H9 (cell line): ENCODE measurements at regions not wholly inside any gene's neighbourhood (a gene's known extent, or its start where the extent isn't known, plus 50 kb on each side); places are given as distances from the start of the nearest gene placed in this dataset.

Experiments
- DNase-seq: peaks from one replicate; pipeline ENCODE4 v3.0.0-alpha.2; 2017
- H2AFZ ChIP-seq: one replicate; pipeline ENCODE4 v1.6.1; 2013; ENCODE audit warnings: mild to moderate bottlenecking, low read length, control low read depth, moderate library complexity
- H2AK5ac ChIP-seq: 2 replicates; pipeline ENCODE4 v1.6.1; 2013; ENCODE audit warnings: low read length, control low read depth, mixed read lengths; ENCODE audit not compliant: insufficient read length
- H2BK120ac ChIP-seq: one replicate; pipeline ENCODE4 v1.6.1; 2013; ENCODE audit warnings: low read depth, mild to moderate bottlenecking, low read length, control low read depth, inconsistent platforms; ENCODE audit not compliant: poor library complexity, severe bottlenecking
- H2BK12ac ChIP-seq: 2 replicates; pipeline ENCODE4 v1.6.1; 2013; ENCODE audit warnings: low read length, control low read depth, mixed read lengths, low read depth; ENCODE audit not compliant: insufficient read length
- H2BK15ac ChIP-seq: 2 replicates; pipeline ENCODE4 v1.6.1; 2013; ENCODE audit warnings: low read depth, low read length, control low read depth
- H2BK20ac ChIP-seq: one replicate; pipeline ENCODE4 v1.6.1; 2013; ENCODE audit warnings: low read depth, mild to moderate bottlenecking, low read length, control low read depth, inconsistent platforms; ENCODE audit not compliant: poor library complexity, severe bottlenecking
- H2BK5ac ChIP-seq: 2 replicates; pipeline ENCODE4 v1.6.1; 2013; ENCODE audit warnings: low read length, control low read depth, mixed read lengths; ENCODE audit not compliant: insufficient read length
- H3K14ac ChIP-seq: 2 replicates; pipeline ENCODE4 v1.6.1; 2013; ENCODE audit warnings: low read length, control low read depth; ENCODE audit not compliant: insufficient read depth
- H3K18ac ChIP-seq: 2 replicates; pipeline ENCODE4 v1.6.1; 2013; ENCODE audit warnings: low read depth, mild to moderate bottlenecking, mixed read lengths, low read length, control low read depth; ENCODE audit not compliant: insufficient read length
- H3K23ac ChIP-seq: 2 replicates; pipeline ENCODE4 v1.6.1; 2013; ENCODE audit warnings: low read length, control low read depth, mixed read lengths, low read depth; ENCODE audit not compliant: insufficient read length
- H3K23me2 ChIP-seq: 2 replicates; pipeline ENCODE4 v1.6.1; 2013; ENCODE audit warnings: low read depth, mild to moderate bottlenecking, mixed read lengths, low read length, control low read depth; ENCODE audit not compliant: insufficient read length, poor library complexity, severe bottlenecking
- H3K27ac ChIP-seq: 2 replicates; pipeline ENCODE4 v1.5.1; 2013; ENCODE audit warnings: low read length, control low read depth, mixed read lengths, low read depth; ENCODE audit not compliant: insufficient read length
- H3K27me3 ChIP-seq: 2 replicates; pipeline ENCODE4 v1.6.1; 2013; ENCODE audit warnings: low read length, control low read depth, inconsistent platforms; ENCODE audit not compliant: insufficient read depth
- H3K4ac ChIP-seq: 2 replicates; pipeline ENCODE4 v1.6.1; 2013; ENCODE audit warnings: low read depth, mild to moderate bottlenecking, control low read depth, inconsistent platforms, low read length, moderate library complexity
- H3K4me1 ChIP-seq: 2 replicates; pipeline ENCODE4 v1.6.1; 2013; ENCODE audit warnings: low read length, control low read depth, inconsistent platforms; ENCODE audit not compliant: insufficient read depth
- H3K4me2 ChIP-seq: 2 replicates; pipeline ENCODE4 v1.6.1; 2013; ENCODE audit warnings: low read length, control low read depth, mixed read lengths; ENCODE audit not compliant: insufficient read length, insufficient read depth
- H3K56ac ChIP-seq: 2 replicates; pipeline ENCODE4 v1.6.1; 2013; ENCODE audit warnings: low read depth, mild to moderate bottlenecking, mixed read lengths, low read length, control low read depth; ENCODE audit not compliant: insufficient read length
- H3K79me1 ChIP-seq: 2 replicates; pipeline ENCODE4 v1.6.1; 2013; ENCODE audit warnings: low read depth, mild to moderate bottlenecking, moderate library complexity, low read length, control low read depth, inconsistent platforms; ENCODE audit not compliant: insufficient read depth, poor library complexity, severe bottlenecking
- H3K79me2 ChIP-seq: 2 replicates; pipeline ENCODE4 v1.6.1; 2013; ENCODE audit warnings: low read length, control low read depth, inconsistent platforms; ENCODE audit not compliant: insufficient read depth
- H3K9ac ChIP-seq: 2 replicates; pipeline ENCODE4 v1.6.1; 2013; ENCODE audit warnings: low read length, control low read depth, mixed read lengths; ENCODE audit not compliant: insufficient read length; ENCODE audit errors: extremely low read depth
- H3K9me3 ChIP-seq: one replicate; pipeline ENCODE4 v1.6.1; 2013; ENCODE audit warnings: low read depth, low read length, inconsistent platforms; ENCODE audit not compliant: control insufficient read depth
- H3T11ph ChIP-seq: one replicate; pipeline ENCODE4 v1.6.1; 2013; ENCODE audit warnings: mild to moderate bottlenecking, low read length, control low read depth, inconsistent platforms
- H4K20me1 ChIP-seq: one replicate; pipeline ENCODE4 v1.6.1; 2013; ENCODE audit not compliant: control insufficient read depth, insufficient read length, insufficient read depth
- H4K5ac ChIP-seq: 2 replicates; pipeline ENCODE4 v1.6.1; 2013; ENCODE audit warnings: low read depth, mild to moderate bottlenecking, mixed read lengths, low read length, control low read depth; ENCODE audit not compliant: insufficient read length
- H4K8ac ChIP-seq: replicated peaks from 2 replicates; pipeline ENCODE4 v1.6.1; 2013; ENCODE audit warnings: low read length, control low read depth, mixed read lengths, low read depth; ENCODE audit not compliant: insufficient read length
- H4K91ac ChIP-seq: 2 replicates; pipeline ENCODE4 v1.6.1; 2013; ENCODE audit warnings: low read depth, mild to moderate bottlenecking, moderate library complexity, mixed read lengths, low read length, control low read depth; ENCODE audit not compliant: insufficient read length
- H3K27ac Mint-ChIP-seq, 3 experiments: 2 replicates in 2 of 3; 3 replicates in 1 of 3; pipeline ENCODE4 v1.8.0; 2020 to 2021; ENCODE audit warnings: mixed read lengths in 3 of 3, mild to moderate bottlenecking in 1 of 3, moderate library complexity in 1 of 3
- H3K27me3 Mint-ChIP-seq: 2 replicates; pipeline ENCODE4 v1.8.0; 2021; ENCODE audit warnings: low read depth, mild to moderate bottlenecking, moderate library complexity, mixed read lengths
- H3K36me3 Mint-ChIP-seq, 3 experiments: 2 replicates in 2 of 3; 3 replicates in 1 of 3; pipeline ENCODE4 v1.8.0; 2020 to 2021; ENCODE audit warnings: low read depth in 3 of 3, mixed read lengths in 3 of 3; ENCODE audit not compliant: insufficient read depth in 1 of 3
- H3K4me1 Mint-ChIP-seq, 2 experiments: 2 replicates each; pipeline ENCODE4 v1.8.0; 2020; ENCODE audit warnings: mixed read lengths in 2 of 2
- H3K4me3 Mint-ChIP-seq, 2 experiments: 2 replicates in 1 of 2; 3 replicates in 1 of 2; pipeline ENCODE4 v1.8.0; 2020 to 2021; ENCODE audit warnings: mild to moderate bottlenecking in 2 of 2, mixed read lengths in 2 of 2, moderate library complexity in 1 of 2
- H3K9me3 Mint-ChIP-seq, 2 experiments: 2 replicates in 1 of 2; 3 replicates in 1 of 2; pipeline ENCODE4 v1.8.0; 2020; ENCODE audit warnings: mild to moderate bottlenecking in 2 of 2, mixed read lengths in 2 of 2, moderate library complexity in 1 of 2
- TF ChIP-seq, protein P1 (sequence below): fragments of 200-600 bp; sonication (generic); conservative IDR thresholded peaks from 3 replicates; pipeline ENCODE4 v1.8.0; 2021; ENCODE audit warnings: antibody characterized with exemption, mild to moderate bottlenecking

DNA sequence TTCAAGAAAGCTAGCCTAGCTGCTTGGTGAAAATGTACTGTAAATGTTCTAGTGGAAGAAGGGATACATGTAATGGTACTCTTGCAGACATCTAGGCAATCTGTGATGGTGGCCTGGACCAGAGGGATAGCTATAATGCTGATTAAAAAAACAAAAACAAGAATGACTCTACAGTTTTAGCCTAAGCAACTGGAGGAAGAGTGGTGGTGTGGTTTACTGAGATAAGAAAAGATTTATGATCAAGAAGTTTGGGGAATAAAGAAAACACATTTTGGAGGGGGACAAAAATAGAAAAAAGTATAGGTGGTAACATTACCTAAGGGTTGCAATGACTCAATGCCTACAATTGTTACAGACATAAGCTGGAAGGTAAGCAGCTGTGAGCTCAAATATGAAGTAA lies 1080.7 kb upstream of the CELF4 start:
- no peak overlapping the region for H3K27ac Mint-ChIP-seq
- Histone ChIP-seq H2BK12ac (no peak overlapping the region), H3K4me1 (no peaks in the 10 kb centered on the region)

More for the DNA sequence above, 1080.7 kb upstream of the CELF4 start:
- no peak overlapping the region for H2BK20ac ChIP-seq
- H3K23me2 ChIP-seq: no peaks in the 10 kb centered on the region
- H4K20me1 ChIP-seq: no peaks in the 10 kb centered on the region
- no peaks in the 10 kb centered on the region for H3K79me2 ChIP-seq
- no peak overlapping the region for H3K4me2 ChIP-seq
- no peak overlapping the region for H4K5ac ChIP-seq
- DNase-seq: no peak
- Mint-ChIP-seq H3K36me3 (no peaks in the 10 kb centered on the region; a peak in 1 of 7 replicates), H3K9me3 (no peaks in the 10 kb centered on the region), H3K4me1 (no peaks in the 10 kb centered on the region), H3K27me3 (no peaks in the 10 kb centered on the region), H3K4me3 (no peak overlapping the region)
- no peaks in the 10 kb centered on the region for H3K9me3 ChIP-seq
- H2AK5ac ChIP-seq: no peak overlapping the region
- no peak overlapping the region for H4K91ac ChIP-seq
- H3K27ac ChIP-seq: no peak overlapping the region
- H3K9ac ChIP-seq: no peak overlapping the region
- no peak overlapping the region for H3K56ac ChIP-seq
- no peak overlapping the region for H4K8ac ChIP-seq
- no peak overlapping the region for H3K18ac ChIP-seq
- no peak overlapping the region for H2AFZ ChIP-seq
- H3K14ac ChIP-seq: no peak overlapping the region
- no peak overlapping the region for H3T11ph ChIP-seq
- no peak overlapping the region for H2BK15ac ChIP-seq
- no peaks in the 10 kb centered on the region for H3K27me3 ChIP-seq
- H3K79me1 ChIP-seq: no peaks in the 10 kb centered on the region
- TF ChIP-seq, protein P1, sequence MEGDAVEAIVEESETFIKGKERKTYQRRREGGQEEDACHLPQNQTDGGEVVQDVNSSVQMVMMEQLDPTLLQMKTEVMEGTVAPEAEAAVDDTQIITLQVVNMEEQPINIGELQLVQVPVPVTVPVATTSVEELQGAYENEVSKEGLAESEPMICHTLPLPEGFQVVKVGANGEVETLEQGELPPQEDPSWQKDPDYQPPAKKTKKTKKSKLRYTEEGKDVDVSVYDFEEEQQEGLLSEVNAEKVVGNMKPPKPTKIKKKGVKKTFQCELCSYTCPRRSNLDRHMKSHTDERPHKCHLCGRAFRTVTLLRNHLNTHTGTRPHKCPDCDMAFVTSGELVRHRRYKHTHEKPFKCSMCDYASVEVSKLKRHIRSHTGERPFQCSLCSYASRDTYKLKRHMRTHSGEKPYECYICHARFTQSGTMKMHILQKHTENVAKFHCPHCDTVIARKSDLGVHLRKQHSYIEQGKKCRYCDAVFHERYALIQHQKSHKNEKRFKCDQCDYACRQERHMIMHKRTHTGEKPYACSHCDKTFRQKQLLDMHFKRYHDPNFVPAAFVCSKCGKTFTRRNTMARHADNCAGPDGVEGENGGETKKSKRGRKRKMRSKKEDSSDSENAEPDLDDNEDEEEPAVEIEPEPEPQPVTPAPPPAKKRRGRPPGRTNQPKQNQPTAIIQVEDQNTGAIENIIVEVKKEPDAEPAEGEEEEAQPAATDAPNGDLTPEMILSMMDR: no peak
- H3K4ac ChIP-seq: no peak overlapping the region
- no peak overlapping the region for H3K23ac ChIP-seq
- H2BK5ac ChIP-seq: no peak overlapping the region
- H2BK120ac ChIP-seq: no peak overlapping the region
